ENCODE measurements at regions not wholly inside any gene's neighbourhood (a gene's known extent, or its start where the extent isn't known, plus 50 kb on each side); places are given as distances from the start of the nearest gene placed in this dataset.

- H3K4me3 ChIP-seq (ENCODE audit: control insufficient read depth, low read depth, low read length) = no peak overlapping the region
Observed at GRCh38 chr5:52190737-52191136, 597.0 kb upstream of the ITGA1 start.

GRCh38 chr5:52199833-52200232 lies 587.9 kb upstream of the ITGA1 start:
- H3K4me3 ChIP-seq (ENCODE audit: control insufficient read depth, low read depth, low read length) = no peak overlapping the region
- no peak for DNase-seq (ENCODE audit: low read depth)
- TF ChIP-seq CTCF (IDR thresholded peaks at IDR 0.05; ENCODE audit: control insufficient read depth, insufficient read depth, low read depth, low read length, missing control alignments) = no peak

More at GRCh38 chr5:52190737-52191136, 597.0 kb upstream of the ITGA1 start:
- TF ChIP-seq CTCF (IDR thresholded peaks at IDR 0.05; ENCODE audit: control insufficient read depth, insufficient read depth, low read depth, low read length, missing control alignments) = no peak
- DNase-seq (ENCODE audit: low read depth) = no peak

- no peak overlapping the region for H3K4me3 ChIP-seq (ENCODE audit: control insufficient read depth, low read depth, low read length)
- DNase-seq (ENCODE audit: low read depth) = no peak
- TF ChIP-seq CTCF (IDR thresholded peaks at IDR 0.05; ENCODE audit: control insufficient read depth, insufficient read depth, low read depth, low read length, missing control alignments) = no peak
Observed at GRCh38 chr5:52202256-52202655, 585.5 kb upstream of the ITGA1 start.

- H3K4me3 ChIP-seq (ENCODE audit: control insufficient read depth, low read depth, low read length) = no peak overlapping the region
Observed at GRCh38 chr5:52204310-52204709, 583.4 kb upstream of the ITGA1 start.

More at GRCh38 chr5:52204310-52204709, 583.4 kb upstream of the ITGA1 start:
- no peak for DNase-seq (ENCODE audit: low read depth)
- TF ChIP-seq CTCF (IDR thresholded peaks at IDR 0.05; ENCODE audit: control insufficient read depth, insufficient read depth, low read depth, low read length, missing control alignments) = no peak
